Right lung (tissue), 2 donors: ENCODE measurements at regions not wholly inside any gene's neighbourhood (a gene's known extent, or its start where the extent isn't known, plus 50 kb on each side); places are given as distances from the start of the nearest gene placed in this dataset.
"Not testable (repeated sequence)": the region's sequence is repeated elsewhere in the genome, so short reads cannot be mapped to it uniquely, and the experiment has no call there.

Experiments used
- DNase-seq, 2 donors: peaks; one replicate each; pipeline ENCODE4 v3.0.0-alpha.2; 2013

GRCh38 chr2:77578354-77578753, 56.2 kb upstream of the LRRTM4 start:
- no peak for DNase-seq

GRCh38 chr2:77579076-77579769, 57.0 kb upstream of the LRRTM4 start:
- no peak for DNase-seq

GRCh38 chr2:77588438-77588837, 66.3 kb upstream of the LRRTM4 start:
- DNase-seq = no peak

DNA sequence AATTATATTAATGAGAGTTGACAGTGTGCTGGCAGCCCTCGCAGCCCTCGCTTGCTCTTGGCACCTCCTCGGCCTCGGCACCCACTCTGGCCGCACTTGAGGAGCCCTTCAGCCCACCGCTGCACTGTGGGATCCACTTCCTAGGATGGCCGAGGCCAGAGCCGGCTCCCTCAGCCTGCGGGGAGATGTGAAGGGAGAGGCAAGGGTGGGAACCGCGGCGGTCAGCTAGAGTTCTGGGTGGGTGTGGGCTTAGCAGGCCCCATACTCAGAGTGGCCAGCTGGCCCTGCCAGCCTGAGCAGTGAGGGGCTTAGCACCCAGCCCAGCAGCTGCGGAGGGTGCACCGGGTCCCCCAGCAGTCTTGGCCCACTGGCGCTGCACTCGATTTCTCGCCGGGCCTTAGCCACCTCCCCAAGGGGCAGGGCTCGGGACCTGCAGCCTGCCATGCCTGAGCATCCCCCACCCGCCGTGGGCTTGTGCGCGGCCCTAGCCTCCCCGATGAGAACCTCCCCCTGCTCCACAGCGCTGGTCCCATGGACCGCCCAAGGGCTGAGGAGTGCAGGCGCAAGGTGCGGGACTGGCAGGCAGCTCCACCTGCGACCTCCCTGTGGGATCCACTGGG, 68.2 kb upstream of the LRRTM4 start:
- DNase-seq = no peak

GRCh38 chr2:77592955-77593354, 70.8 kb upstream of the LRRTM4 start:
- not testable (repeated sequence) for DNase-seq

DNA sequence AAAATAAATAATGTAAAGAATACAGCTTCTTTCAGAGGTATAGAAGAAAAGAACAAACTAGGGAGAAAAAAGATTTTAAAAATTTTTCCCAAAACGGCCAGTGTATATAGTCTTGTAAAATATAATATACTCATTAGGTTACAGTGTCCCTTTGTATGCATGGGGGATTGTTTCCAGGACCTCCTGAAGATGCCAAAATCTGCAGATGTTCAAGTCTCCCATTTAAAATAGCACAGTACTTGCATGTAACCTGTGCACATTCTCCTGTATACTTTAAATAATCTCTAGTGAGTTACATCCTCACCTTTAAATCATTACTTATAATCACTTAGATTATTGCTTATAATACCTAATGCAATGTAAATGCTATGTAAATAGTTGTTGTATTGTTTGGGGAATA, 80.6 kb upstream of the LRRTM4 start:
- no peak for DNase-seq

- DNase-seq = no peak
These were observed 83.1 kb upstream of the LRRTM4 start for GRCh38 chr2:77604953-77605929.

DNA sequence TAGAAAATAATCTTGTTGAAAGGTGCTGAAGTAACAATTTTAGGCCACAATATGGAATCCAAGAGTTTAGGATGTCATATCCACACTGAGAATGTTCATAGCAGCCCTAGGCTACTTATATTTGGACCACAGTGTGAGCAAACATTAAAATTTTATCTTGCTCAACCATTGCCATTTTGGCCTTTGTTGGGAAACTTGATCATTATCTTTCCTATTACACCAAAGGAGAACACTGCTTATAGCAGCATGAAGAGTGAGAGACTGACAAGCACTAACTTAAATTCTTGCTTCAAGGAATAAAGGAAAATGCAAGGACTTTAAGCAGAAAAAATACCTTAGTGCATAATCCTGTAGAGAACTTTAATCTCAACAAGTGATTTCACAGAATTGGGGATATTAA, 86.3 kb upstream of the LRRTM4 start:
- no peak for DNase-seq

DNA sequence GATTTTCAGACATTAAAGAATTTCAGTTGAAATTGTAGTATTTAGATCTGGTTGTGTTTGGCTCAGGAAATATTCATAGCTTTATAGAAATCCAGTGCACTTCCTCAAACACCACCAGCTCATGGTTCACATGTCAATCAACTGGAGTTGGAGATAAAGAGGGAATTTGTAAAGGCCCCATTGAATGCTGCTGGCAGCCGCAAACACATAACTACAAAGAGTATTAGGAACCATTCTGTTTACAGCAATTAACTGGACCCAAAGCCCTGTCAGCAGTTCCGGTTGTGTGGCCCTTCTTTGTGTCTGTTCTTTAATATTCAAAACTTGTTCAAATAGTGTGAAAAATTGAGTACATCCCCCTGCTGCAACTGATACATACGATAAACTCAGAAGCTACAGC, 107.4 kb upstream of the LRRTM4 start:
- DNase-seq = no peak

DNA sequence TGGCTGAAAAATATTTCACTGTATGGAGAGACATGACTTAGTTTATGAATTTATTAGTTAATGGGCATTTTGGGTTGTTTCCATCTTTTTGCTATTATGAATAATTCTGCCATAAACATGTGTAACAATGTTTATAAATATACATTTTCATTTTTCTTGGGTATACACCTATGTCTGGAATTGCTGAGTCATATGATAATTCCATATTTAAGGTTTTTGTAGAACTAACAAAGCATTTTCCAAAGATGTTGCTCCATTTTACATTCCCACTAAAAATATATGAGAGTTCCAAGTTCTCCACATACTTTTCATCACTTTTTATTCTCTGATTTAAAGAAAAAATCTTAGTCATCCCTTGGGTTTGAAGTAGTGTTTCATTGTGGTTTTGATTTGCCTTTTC, 108.8 kb upstream of the LRRTM4 start:
- no peak for DNase-seq

GRCh38 chr2:77633601-77634000, 111.4 kb upstream of the LRRTM4 start:
- DNase-seq = no peak

GRCh38 chr2:77640924-77641323, 118.7 kb upstream of the LRRTM4 start:
- DNase-seq = no peak

GRCh38 chr2:77642339-77642738, 120.2 kb upstream of the LRRTM4 start:
- no peak for DNase-seq

DNA sequence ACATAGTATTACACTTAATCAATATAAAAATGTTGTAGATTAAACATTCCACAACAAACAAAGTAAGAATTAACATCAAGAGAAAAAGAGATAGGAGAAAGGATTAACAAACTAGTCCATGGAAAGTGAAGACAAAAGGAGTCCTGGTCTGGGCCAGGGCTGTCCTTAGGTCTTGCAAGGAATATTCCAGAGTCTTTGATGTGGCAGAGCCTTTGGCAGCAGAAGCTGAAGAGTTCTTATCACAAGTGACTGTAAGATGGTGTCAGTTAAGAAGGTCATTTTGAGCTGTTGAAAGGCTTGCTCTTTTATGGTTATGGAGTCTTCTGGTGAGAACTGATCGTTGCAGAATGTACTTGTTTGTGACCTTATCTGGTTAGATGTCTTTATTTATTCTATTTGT, 127.7 kb upstream of the LRRTM4 start:
- DNase-seq = no peak

- no peak for DNase-seq
These were observed 130.3 kb upstream of the LRRTM4 start for GRCh38 chr2:77652499-77652898.

DNA sequence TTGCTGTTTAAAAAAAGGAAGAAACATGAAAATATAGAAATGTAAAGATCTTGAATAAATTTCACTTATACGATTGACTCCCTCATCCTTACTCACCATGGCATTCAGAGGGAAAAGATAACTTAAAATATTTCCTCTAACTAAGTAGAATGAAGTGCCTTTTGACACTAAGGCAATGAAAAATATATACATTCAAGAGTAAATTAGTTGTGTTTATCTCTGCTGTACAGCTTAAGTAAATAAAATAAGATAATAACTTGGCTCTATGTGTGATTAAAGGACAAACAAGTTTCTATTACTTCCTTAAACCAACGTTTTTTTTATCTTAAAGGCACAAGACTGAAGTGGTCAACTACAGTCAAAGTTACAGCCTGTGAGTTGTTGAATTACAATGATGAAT, 142.3 kb upstream of the LRRTM4 start:
- DNase-seq = peak in 1 of 2 donors; percentile 27

DNA sequence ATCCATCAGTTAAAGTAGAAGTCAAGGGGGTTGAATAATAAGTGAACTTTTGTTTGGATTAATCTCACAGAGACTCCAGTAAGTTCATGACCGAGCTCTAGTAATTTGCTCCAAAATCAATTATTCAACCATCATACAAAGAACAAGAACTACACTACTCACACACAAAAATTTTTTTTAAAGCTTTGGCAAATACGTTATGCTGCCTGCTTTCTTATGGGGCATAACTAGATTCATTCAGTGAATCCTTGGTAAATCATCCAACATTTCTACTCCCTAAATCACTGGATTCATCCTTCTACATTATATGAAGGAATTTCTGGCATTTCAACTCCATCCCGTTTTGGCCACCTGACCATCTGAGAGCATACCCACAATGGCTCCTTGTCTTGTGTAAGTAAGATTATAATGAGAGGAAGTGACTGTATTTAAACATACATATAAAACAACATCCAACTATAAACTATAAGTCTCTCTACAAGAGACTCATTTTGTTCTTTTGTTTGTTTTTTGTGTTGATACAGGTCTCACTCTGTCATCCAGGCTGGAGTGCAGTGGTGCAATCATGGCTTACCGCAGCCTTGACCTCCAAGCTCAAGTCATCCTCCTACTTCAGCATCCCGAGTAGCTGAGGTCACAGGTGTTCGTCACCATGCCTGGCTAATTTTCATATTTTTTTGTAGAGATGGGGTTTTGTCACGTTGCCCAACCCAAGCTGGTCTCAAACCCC, 144.2 kb upstream of the LRRTM4 start:
- DNase-seq = no peak

DNA sequence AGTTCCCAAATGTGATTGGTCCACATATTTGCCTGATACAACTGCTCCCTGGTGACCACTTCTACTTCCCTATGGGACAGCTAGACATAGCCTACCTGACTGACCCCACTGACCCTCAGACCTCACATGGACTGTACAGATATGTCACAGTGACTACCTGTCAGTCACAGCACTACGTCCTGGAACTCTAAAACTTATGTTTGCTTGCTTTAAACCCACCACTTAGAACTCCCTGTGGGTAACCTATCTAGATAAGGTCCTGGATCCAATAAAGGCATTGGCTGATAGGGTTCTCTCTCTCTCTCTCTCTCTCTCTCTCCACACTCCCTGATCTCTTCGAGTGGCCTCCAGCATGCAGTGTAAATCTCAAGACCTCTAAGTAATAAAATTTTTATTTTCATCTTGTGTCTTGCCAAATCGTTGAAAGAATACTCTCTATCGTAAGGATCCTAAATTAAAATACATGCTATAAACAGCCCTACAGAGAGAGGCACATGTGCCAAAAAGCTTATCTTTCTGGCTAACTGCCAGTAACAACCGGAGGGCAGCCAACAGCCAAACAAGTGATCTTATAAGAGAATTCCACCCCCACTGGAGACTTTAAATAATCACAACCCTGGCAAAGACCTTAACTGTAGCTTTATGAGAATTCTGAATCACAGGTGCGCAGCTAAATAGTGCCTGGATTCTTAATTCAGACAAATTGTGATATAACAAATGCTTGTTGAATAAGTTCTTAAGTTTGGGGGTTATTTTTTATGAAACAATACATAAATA, 162.6 kb upstream of the LRRTM4 start:
- DNase-seq = not testable (repeated sequence)

DNA sequence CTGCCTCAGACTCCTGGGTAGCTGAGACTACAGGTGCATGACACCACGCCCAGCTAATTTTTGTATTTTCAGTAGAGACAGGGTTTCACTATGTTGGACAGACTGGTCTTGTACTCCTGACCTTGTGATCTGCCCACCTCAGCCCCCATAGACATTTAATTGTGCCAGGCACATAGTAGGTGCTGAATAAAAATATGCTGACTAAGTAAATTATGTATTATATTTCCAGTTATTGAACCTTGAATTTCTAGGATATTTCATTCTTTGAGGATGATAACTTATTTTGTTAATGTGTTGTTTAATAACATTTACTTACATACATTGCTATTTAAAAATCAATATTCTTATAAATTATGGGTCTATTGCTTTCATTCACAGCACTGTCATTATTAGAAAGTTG, 190.4 kb upstream of the LRRTM4 start:
- no peak for DNase-seq

- DNase-seq = no peak
These were observed 191.2 kb upstream of the LRRTM4 start for GRCh38 chr2:77713412-77713811.

DNA sequence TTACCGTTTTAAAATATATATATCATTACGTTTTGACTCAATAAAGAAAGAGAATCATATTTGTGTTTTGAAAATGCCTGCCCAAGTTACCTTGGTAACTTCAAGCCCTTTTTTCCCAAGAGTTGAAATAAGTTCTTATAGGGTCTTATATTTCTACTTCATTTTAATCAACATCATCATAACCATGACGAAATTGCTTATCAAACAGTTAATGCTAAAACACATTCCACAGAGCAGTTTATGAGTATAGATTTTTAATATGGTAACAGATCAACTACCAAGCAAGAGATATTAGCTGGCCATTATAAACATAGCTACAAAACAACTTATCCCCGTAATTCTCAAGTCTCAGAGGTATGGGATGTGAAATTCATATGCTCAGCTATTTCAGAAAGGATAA, 197.9 kb upstream of the LRRTM4 start:
- DNase-seq = no peak
